ENCODE measurements at regions not wholly inside any gene's neighbourhood (a gene's known extent, or its start where the extent isn't known, plus 50 kb on each side); places are given as distances from the start of the nearest gene placed in this dataset.
"Not testable (repeated sequence)": the region's sequence is repeated elsewhere in the genome, so short reads cannot be mapped to it uniquely, and the experiment has no call there.

DNA sequence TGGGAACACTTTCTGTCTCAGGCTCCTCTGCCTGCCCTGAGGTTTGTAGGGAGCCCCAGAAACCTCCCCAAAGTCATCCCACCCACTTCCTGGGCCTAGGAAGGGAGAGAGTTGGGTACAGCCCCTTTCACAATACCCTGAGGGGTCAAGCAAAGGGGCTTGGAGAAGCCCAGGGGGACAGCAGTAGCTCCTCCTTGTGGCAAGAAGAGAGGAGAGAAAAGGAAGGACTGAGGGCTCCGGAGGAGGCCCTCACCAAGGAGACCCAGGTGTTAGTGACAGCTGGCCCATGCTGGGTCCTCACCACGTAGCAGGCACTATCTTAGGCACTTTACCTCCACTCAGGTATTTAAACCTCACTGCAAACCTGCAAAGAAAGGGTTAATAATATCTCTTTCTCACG, 112.8 kb downstream of the IRX5 start:
- DNase-seq: no peak

DNA sequence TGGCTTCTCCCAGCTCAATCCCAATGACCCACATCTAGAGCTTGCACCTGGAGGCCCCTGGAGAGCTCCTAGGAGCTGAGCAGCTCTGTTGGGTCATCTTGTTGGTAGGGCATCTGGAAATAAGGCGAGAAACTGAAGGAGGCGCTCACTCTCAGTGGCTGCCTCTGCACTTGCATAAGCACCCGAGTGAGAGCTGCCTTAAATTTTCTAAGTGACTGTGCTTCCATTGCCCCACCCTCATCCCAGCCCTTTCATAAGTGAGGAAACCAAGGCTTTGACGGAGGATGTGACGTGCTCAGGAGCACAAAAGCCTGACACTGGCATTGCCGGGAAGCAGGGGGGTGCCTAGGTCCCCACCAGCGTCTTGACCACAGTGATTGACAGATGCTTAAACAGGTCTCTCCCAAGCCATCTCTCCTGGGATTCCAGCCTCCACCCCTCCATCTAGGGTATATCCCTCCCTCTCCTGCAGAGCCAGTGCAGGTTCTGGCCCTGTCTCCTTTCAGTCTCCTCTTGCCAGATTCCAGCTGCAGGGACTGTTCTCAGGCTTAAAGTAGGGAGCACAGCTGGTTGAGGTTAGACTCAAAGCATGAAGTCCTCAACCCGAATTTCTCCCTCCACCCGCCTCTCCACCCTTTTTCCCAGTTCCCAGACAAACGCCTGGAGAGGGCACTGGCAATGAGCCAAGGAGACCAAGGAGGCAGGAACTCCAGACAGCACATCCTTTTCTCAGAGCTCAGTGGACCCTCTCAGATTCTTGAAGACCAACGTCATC, 113.7 kb downstream of the IRX5 start:
- DNase-seq: no peak

DNA sequence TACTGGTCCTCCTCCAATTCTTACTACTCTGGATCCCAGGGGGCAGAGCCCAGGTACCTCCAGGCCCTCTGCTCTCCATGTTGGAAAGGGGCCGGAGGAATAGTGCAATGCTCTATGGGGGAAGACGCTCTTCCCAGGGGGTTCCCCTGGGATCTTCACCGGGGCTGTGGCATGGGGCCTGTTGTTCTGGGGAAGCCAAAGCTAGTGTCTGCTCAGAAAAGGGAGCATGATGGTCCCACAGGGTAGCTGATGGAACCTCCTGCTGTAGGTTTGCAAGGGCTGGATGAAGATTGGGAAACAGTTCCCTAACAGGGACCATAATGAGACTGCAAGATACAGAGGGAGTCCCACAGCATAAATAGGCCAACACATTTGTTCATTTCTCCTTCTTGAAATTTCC, 114.7 kb downstream of the IRX5 start:
- no peak for DNase-seq

DNA sequence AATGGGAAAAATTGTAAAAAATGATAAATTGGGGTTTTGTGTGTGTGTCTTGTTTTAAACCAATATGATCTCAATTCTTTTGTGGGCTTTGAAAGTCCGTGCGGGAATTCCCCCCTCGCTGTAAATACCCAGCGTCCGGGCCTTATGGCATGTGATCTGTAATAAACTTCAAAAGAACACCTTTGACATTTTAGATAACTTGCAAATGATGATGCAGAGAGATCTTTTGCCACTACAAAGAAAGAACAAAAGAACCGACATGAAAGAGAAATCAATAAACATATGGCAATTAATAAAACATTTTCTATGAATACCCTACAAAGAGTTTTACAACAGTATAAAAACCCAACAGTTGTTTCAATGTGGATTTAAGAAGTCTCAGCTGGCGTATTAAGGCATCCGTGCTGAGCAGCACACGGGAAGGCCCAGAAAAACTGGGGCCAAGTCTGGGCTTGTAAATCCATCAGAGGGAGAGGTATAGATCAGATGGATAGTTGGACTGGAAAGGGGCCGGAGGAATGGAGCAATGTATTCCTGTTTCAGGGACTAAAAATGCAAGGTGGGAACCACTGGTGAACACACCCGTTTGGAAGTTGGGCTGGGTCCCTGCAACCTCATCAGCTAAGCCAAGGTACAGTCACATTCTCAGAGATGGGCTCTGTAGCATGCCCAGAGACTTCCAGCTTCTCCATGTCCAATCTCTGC, 115.2 kb downstream of the IRX5 start:
- no peak for DNase-seq

DNA sequence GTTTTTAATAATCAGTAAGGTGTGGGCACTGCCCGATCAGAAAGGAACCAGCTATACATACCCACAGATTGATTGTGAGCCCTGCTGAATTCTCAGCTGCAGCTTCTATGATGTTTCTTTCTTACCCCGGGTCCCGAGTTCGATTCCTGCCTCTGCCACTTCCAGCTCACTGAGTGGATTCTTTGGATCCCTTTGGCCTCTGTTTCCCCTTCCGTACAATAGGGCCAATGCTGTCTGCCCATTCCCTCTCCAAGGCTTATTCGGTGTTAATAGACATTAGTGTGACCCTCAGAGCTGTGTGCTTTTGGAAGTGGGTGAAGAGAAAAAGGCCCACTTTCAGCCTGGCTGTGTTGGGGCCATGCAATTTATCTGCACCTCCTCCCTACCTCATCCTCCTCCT, 115.8 kb downstream of the IRX5 start:
- DNase-seq: no peak

GRCh38 chr16:55046916-55047315, 116.3 kb downstream of the IRX5 start:
- DNase-seq: no peak

- DNase-seq: no peak
Observed at GRCh38 chr16:55047331-55047730, 116.7 kb downstream of the IRX5 start.

DNA sequence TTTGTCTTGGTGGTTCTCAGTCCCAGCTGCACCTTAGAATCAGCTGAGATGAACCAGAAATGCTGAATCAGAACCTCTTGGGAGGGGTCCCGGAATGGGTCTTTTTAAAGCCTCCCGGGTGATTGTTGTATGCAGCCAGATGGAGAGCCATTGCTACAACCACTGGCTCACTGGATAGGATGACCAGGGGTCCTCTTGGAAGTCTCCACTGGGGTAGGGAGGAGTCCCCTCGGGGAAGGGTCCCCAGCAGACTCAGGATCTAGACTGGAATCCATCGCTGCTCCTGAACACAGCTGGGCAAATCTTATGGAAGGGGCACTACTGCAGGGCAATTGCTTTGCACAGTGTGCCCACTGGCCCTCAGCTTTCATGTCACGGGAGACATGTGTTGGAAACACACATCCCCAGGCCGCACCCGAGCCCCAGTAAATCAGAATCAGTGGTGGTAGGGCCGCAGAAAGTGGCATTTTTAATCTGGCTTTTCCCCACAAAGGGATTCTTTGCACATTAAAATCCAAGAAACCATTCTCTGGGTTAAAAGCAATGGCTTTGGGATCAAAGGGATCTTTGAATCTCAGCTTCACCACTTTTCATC, 117.3 kb downstream of the IRX5 start:
- DNase-seq: no peak

DNA sequence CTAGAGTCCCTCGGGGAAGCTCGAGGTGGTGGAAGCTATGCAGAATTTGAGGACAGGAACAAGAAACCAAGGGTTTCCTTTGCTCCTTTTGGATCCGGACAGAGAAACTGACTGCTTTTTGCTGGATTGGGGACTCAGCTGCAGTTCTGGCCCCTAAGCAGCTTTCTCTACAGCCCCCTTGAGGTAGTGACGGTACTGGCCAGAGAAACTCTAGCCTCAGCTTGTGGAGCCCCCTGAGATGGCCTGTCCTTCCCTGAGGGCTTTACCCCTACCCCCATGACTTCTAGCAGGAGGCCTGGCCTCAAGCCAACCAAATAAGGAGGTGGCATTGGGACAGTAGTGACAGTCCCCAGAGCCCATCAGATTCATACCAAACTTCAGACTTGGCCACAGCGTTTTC, 118.1 kb downstream of the IRX5 start:
- DNase-seq: no peak

- no peak for DNase-seq
Observed at GRCh38 chr16:55051571-55052347, 121.1 kb downstream of the IRX5 start.

- no peak for DNase-seq
Observed at GRCh38 chr16:55052348-55052734, 121.7 kb downstream of the IRX5 start.

- DNase-seq: no peak
Observed at GRCh38 chr16:55052741-55053415, 122.2 kb downstream of the IRX5 start.

DNA sequence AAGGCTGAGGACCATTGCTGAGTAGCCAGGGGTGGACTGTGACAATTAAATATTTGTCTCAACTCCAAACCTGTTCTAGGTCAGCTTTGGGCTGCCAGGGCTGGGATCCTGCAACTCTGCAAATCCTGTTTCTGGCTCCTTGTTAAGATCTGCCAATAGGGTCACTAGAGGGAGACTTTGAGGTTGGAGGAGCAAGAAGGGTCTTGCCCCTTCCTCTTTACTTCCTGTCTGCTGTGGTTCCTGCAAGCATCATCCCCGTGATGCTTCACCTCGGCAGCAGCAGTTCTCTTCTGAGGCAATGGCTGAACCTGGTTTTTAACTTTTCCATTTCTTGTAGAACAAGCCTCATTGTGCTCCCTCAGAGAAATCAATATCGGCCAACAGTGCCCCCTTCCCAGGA, 124.6 kb downstream of the IRX5 start:
- no peak for DNase-seq

GRCh38 chr16:55056585-55057401, 126.1 kb downstream of the IRX5 start:
- DNase-seq: no peak

DNA sequence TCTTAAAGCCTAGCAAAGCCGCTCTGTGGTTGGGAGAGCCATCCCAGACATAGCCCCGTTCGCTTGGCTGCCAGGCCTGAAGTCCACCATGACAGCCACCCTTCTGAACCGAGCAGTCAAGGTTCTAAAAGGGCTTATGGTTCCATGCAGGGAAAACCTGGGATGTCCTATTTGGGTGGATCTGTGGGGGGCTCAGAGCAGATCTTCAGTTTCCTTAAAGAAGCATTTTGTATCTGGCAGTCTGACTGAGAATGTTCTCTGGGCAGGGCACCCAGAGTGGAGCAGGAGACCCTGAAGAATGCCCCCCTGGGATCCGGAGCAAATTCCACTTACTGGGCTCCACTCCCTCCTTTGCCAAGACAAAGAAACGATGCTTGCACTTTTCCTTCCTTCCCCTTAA, 127.2 kb downstream of the IRX5 start:
- DNase-seq: no peak

DNA sequence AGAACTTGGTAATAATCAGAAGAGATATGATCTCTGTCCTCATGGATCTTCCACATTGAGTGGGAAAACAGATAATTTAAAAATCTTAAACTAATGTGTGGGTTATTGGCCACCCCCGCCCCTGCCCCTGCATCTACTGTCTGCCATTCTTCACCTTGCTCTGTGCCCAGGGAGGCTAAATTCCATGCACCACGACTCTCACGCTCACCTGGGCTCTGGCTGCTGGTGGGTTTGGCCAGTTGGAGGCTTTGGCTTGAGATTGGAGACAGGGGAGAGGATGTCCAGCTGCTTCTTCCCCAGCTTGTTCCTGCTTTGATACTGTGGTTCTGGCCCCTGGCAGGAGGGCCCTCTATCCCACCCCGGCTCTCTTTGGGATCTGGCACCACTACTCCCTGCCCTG, 127.9 kb downstream of the IRX5 start:
- DNase-seq: no peak

DNA sequence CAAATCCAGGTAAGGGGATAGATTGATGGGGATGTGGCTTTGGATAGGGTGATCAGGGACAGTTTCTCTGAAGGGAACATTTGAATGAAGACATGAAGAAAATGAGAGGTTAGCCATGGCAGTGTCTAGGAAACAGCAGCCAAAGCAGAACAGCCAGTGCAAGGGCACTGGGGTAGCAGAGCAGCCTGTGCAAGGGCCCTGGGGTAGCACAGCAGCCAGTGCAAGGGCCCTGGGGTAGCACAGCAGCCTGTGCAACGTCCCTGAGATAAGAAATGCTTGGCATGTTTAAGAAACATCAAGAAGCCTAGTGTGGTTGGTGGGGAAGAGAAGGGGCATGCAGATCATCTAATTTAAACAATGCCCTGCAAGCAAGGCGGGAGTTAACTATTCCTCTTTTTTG, 128.5 kb downstream of the IRX5 start:
- DNase-seq: no peak

DNA sequence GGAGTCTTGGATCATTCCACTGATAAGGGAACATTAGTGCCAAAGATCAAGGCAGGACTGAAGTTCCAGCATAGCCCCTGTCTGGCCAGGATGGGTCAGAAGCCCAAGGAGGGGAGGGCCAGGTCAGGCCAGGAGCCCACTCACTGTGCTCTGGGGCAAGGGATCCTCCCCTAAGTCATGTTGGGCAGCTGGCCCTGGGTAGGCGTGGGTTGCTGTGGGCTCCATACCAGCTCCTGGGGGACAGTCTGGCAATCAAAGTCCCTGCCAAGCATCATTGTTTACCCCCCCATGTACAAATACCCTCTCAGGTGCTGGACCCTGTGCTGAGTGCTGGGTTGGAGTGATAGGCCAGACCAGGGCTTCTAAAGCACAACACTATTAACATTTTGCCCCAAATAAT, 130.5 kb downstream of the IRX5 start:
- DNase-seq: no peak

GRCh38 chr16:55062442-55062841, 131.8 kb downstream of the IRX5 start:
- no peak for DNase-seq

- DNase-seq: no peak
Observed at GRCh38 chr16:55072976-55073375, 142.3 kb downstream of the IRX5 start.

GRCh38 chr16:55073830-55074229, 143.2 kb downstream of the IRX5 start:
- no peak for DNase-seq

DNA sequence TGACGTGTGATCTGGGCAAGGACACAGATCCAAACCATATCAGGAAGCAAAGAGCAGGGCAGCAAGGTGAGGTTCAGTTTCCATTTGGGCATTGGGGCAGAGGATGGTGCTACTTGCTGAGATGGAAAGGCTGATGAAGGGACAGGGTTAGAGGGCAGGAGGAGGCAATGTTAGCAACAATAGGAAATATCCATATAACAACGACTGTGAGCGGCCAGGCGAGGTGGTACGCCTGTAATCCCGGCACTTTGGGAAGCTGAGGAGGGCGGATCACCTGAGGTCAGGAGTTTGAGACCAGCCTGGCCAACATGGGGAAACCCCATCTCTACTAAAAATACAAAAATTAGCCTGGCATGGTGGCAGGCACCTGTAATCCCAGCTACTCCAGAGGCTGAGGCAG, 144.5 kb downstream of the IRX5 start:
- DNase-seq: not testable (repeated sequence)
